NCI-H526 (cell line): ENCODE measurements at regions not wholly inside any gene's neighbourhood (a gene's known extent, or its start where the extent isn't known, plus 50 kb on each side); places are given as distances from the start of the nearest gene placed in this dataset.

Experiments
- DNase-seq, 2 experiments: peaks; one replicate each; lab custom pipeline; 2025; lab: John Stamatoyannopoulos, UW

DNA sequence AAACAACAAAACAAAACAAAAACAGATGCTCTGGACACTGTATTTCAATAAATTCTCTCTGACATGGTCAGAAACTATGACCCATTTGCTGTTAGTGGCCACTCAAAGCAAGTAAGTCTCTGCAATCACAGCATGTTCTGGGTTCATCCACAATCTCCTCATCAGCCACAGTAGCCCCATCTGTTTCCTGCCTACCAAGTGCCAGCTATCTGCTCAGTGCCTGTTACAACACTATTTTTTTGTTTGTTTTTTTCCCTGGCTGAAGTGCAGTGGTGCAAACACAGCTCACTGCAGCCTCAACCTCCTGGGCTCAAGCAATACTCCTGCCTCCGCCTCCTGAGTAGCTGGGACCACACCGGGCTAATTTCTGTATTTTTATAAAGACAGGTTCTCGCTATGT lies 137.9 kb downstream of the SOX9 start:
- no peak for DNase-seq

- no peak for DNase-seq
Observed at GRCh38 chr17:72259922-72260321, 139.1 kb downstream of the SOX9 start.

DNA sequence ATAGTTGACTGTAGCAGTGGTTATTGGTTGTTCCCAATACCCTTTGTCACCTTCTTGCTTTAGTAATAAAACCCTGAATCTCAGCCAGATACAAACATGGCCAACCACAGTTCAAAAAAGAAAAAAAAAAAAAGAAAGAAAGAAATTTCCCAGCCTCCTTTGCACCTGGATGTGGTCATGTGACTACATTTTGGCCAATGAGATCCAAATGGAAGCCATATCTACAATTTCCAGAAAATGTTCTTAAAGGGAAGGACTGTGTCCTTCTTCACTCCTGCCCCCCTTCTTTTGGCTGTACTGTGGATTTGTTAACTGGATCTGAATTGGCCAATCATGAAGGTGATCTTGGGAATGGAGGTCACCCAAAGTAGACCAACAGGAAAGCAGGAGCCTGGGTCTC lies 141.9 kb downstream of the SOX9 start:
- DNase-seq, result no peak

GRCh38 chr17:72264682-72265405 lies 144.0 kb downstream of the SOX9 start:
- DNase-seq, result no peak

GRCh38 chr17:72266112-72266775 lies 145.4 kb downstream of the SOX9 start:
- no peak for DNase-seq

DNA sequence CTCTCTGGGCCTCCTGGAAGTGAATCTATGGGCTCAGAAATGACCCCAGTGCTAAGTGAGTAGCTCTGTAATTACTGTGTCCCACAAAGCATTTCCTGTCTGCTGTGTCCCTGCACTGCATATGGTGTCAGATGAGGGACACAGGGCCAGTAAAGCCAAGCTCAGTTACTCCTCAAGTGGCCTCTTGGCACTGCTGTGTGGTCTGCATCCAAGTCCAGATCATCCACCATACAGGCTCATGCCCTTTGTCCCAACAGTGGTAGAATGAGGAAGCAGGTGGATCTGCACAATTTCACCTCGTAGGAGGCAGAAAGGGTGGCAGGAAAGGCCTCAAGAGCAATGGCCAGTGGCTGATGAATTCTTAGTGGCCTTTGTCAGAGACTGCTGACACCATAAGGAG lies 146.8 kb downstream of the SOX9 start:
- no peak for DNase-seq

DNA sequence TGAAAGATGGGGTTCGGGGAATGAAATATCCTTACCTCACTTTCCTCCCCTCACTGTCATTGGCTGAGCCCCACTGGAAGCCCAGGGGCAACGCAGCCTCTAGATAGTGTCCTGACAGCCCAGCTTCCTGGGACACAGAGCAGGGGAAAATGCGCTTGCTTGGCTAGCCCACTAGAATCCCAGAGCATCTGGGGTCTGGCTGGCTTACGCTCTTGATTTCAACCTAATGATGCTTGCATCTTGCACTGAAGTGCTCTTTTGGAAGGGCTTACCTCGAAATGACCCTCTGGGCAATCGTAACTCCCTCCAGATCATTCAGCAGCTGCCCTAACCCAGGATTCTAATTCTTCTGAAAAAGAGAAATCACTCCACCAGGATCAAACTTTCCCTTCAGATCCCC lies 147.6 kb downstream of the SOX9 start:
- DNase-seq, result no peak

DNA sequence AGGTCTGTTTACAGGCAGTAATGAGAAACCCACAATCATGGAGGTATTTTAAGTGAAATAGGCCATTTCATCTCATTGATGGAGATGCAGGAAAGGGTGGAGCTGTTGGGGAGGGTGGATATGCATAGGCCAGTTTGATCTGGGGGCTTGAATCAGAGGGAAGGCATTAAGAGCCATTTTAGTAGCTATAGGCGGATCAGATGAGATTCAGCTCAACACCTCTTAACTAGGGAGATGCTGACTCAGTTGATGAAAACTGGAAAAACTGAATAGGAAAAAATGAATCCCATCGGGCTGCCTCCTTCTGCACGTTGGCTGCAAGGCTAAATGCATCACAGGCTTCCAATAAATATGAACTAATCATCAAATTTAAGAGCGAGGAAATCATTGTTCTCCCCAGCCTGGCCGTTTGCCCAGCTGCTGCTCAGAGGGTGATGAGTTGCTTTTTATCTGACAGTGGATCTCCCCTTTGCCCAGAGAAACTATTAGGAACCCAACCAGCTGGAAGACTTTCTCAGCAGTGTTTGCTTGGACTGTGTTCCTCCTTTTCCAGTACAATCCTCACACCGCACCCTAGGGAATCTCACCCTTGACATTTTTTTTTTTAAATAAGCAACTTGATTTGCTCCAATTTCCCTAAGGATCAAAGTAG lies 149.6 kb downstream of the SOX9 start:
- peak in 1 of 2 experiments; percentile 37 for DNase-seq

GRCh38 chr17:72271603-72272002 lies 150.8 kb downstream of the SOX9 start:
- no peak for DNase-seq

DNA sequence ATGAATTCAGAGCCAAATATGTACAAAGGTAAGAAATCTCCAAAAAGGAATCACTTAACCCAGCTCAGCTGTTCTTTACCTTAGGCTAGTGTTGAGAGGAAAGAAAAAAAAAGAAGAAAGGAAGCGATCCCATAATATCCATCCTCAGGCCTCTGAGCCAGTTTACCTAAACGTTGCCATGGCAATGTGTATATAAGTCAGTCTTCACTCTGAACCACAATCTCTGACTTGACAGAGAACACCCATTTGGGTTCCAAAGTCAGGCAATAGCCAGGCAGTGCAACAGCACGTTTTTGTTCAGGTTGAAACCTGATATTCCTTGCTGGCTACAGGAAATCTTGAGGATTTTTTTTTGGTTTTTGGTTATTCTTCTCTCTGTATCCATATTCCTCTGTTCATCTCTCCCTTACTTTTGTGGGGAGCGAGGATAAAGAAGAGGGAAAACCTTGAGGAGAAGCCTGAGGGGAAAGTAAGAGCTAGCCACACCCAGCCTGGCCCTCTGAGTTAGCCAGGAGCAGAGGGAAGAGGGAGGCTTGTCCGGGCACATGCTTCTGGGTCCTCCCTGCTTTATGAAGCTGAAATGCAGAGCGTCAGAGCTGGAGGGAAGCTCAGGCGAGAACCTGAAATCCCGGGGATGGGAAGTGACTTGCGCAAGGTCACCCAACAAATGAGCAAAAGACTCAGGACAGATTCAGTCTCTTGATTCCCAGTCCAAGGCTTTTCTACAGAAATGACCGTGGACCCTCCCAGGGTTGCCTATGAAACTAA lies 152.7 kb downstream of the SOX9 start:
- DNase-seq, result peak in 1 of 2 experiments; percentile 22

GRCh38 chr17:72274614-72275013 lies 153.8 kb downstream of the SOX9 start:
- no peak for DNase-seq

DNA sequence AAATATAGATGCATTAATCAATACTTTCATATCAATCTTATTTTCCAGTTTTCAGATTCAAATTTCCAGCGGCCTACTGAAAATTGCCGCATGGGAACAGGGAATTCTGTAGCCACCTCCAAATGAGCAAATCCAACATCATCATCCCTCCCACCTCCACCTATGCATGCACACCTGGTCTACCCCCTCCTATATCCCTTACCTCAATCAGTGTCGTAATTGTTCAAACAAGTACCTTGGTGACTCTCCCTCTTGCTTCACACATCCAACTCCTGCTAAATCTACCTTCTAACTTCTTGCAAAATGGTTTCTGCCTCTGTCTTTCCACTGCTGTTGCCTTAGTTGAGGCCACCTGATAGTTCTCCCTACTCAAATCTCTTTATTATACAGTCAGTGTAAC lies 160.1 kb downstream of the SOX9 start:
- no peak for DNase-seq

GRCh38 chr17:72282439-72283029 lies 161.7 kb downstream of the SOX9 start:
- no peak for DNase-seq

- no peak for DNase-seq
Observed at GRCh38 chr17:72284806-72285205, 164.0 kb downstream of the SOX9 start.

DNA sequence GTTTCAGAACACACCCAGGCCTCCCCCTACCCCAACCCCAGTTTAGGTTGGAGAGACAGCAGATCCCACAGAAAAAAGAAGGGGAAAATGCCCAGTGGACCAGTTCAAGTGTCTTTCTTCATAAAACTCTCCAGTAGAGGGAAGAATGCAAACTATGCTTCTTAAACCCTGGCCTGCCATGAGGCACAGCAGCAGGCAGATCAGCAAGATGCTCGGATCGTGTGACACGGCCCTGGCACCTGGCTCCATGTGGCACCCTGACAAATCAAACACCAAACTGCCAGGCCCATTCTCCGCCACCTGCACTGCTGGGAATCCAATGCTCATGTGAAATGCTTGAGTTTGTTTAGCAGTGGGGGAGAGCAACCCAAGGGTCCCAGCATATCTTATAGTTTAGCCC lies 166.8 kb downstream of the SOX9 start:
- DNase-seq, result no peak

GRCh38 chr17:72294487-72294893 lies 173.7 kb downstream of the SOX9 start:
- DNase-seq, result no peak

GRCh38 chr17:72295916-72296315 lies 175.1 kb downstream of the SOX9 start:
- no peak for DNase-seq

DNA sequence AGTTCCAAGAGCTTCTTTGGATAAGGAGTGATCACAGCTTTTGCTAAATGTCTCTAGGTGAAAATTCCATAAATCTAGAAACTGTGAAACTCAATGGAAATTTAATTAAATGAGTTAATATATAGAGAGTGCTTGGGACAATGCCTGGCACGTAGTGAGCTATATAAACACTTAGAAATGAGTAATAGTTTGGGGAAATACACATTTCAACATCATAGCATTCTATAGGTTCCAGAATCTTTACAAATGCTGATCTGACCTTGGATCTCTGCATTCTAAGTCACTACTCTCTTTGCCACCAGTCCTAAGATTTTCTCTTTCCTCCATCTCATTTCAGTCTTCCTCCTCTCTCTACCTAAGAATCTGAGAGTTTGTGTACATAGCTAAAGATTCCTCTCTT lies 175.6 kb downstream of the SOX9 start:
- no peak for DNase-seq

DNA sequence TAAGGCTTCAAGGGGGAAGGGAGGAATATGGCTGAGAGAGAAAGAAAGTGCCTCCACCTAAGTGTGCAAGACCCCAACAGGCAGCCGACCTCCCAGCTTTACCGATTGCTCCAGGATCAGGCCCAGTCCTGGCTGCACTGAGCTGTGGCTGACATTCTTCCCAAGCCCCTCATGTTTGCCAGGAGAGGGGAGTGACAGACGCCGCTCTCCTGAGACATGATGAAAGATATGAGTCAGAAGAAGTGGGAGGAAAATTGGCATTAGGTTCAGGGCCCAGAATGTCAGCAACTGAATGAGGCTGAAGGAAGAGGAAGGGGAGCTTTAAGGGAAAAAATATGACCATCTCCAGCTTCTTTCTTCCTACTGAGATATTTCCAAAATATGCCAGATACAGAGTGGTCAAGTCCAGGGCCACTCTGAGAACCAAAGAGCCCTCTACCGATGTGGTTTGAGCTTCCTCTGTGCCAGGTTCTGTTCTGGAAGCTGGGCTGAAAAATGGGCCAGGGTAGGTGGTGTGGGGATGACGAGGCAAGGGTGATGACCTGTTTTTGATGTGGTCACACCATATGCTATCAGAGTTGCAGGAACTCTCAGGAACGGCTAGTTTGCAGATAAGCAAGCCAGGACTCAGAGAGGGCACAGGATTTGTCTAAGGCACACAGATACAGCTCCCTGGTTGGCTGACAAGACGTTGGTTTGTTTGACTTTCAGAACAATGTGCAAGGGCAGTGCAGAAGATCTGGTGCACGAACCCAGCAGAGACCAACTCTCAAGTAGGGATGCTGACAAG lies 176.7 kb downstream of the SOX9 start:
- no peak for DNase-seq

DNA sequence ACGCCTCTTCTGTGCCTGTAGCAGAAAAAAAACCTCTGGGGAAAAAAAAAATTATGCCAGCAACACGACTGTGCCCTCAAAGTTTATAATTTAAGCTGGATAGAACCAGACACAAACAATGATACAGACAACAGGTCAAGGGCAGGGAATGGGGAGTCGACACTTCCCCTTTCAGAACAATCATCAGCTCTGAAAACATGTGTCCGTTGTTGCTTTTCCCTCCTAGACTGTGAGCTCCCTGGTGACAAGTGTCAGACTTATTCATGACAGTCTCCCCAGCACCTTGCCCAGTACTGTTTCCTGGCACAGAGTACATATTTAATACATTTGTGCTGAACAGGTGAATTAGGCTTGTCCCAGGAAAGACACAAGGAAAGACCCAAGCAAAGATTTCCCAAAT lies 178.3 kb downstream of the SOX9 start:
- DNase-seq, result no peak

GRCh38 chr17:72299592-72299991 lies 178.8 kb downstream of the SOX9 start:
- DNase-seq, result no peak
